Naive thymus-derived CD8-positive, alpha-beta T cell (primary cell): ENCODE measurements at regions not wholly inside any gene's neighbourhood (a gene's known extent, or its start where the extent isn't known, plus 50 kb on each side); places are given as distances from the start of the nearest gene placed in this dataset.

Source experiments
- ATAC-seq, 2 donors: fragments of 150-1000 bp; cut with Tn5 transposase in 1 of 2; sonication (Bioruptor Pico), chemical (Tn5 transposase) in 1 of 2; 1 replicate in 1 of 2; 2 replicates in 1 of 2; pipeline ENCODE4 v1.10.0; 2021; ENCODE audit warnings: mild to moderate bottlenecking in 2 of 2, moderate library complexity in 2 of 2
- POLR2A ChIA-PET: fragments of 350-600 bp; sonication (Branson Sonifier 250); formaldehyde crosslinking; loops from one replicate; lab custom pipeline; 2021; ENCODE audit warnings: antibody characterized with exemption; lab: Charles Lee
- DNase-seq, 10 donors: peaks; one replicate each; pipeline versions ENCODE4 v3.0.0 to v3.0.0-alpha.2; 2020 to 2022
- H3K27ac Mint-ChIP-seq, 10 donors: one replicate each; pipeline ENCODE4 v1.8.0; 2020 to 2022; ENCODE audit warnings: mild to moderate bottlenecking in 10 of 10, mixed read lengths in 10 of 10, moderate library complexity in 4 of 10, inconsistent platforms in 1 of 10
- H3K27me3 Mint-ChIP-seq, 5 donors: one replicate each; pipeline ENCODE4 v1.8.0; 2021 to 2022; ENCODE audit warnings: mixed read lengths in 5 of 5
- H3K36me3 Mint-ChIP-seq, 3 donors: one replicate each; pipeline ENCODE4 v1.8.0; 2020 to 2022; ENCODE audit warnings: mixed read lengths in 3 of 3, mild to moderate bottlenecking in 2 of 3, inconsistent platforms in 1 of 3
- H3K4me1 Mint-ChIP-seq, 4 donors: one replicate each; pipeline ENCODE4 v1.8.0; 2021 to 2022; ENCODE audit warnings: mixed read lengths in 4 of 4
- H3K4me3 Mint-ChIP-seq, 10 donors: one replicate each; pipeline ENCODE4 v1.8.0; 2020 to 2022; ENCODE audit warnings: mild to moderate bottlenecking in 10 of 10, mixed read lengths in 10 of 10, moderate library complexity in 6 of 10, inconsistent platforms in 1 of 10
- H3K9me3 Mint-ChIP-seq, 9 donors: one replicate each; pipeline ENCODE4 v1.8.0; 2020 to 2022; ENCODE audit warnings: mixed read lengths in 9 of 9, mild to moderate bottlenecking in 3 of 9, inconsistent platforms in 1 of 9, moderate library complexity in 1 of 9

DNA sequence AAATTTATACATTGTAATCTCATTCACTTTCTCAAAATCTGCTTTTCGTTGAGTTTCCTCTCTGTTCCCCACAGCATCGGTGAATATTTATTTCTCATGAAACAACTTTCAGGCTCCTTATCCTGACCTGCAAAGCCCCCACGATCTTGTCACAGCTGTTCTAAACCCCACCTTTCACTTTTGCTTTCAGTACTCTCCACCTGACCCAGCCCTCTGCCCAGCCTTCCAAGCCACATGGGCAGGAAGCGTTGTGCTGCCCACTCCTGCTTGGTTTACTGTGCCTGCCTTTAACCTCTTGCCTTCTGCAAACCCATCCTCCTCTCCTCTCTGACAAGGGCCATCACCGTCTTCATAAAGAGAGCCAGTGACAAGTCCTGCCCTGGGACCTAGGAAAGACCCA lies 262.5 kb downstream of the GALR1 start:
- peaks cover 0 to 2% (median 0%) of the 10 kb centered on the region in 4 donors for H3K4me1 Mint-ChIP-seq
- POLR2A ChIA-PET = no interaction called here
- H3K27ac Mint-ChIP-seq = no peak overlapping the region
- no peak for ATAC-seq
- peaks cover 0 to 8% (median 6%) of the 10 kb centered on the region in 5 donors for H3K27me3 Mint-ChIP-seq
- H3K9me3 Mint-ChIP-seq = peaks cover 0 to 20% (median 11%) of the 10 kb centered on the region in 9 donors
- no peak overlapping the region for H3K4me3 Mint-ChIP-seq
- DNase-seq = no peak
- H3K36me3 Mint-ChIP-seq = no peaks in the 10 kb centered on the region

DNA sequence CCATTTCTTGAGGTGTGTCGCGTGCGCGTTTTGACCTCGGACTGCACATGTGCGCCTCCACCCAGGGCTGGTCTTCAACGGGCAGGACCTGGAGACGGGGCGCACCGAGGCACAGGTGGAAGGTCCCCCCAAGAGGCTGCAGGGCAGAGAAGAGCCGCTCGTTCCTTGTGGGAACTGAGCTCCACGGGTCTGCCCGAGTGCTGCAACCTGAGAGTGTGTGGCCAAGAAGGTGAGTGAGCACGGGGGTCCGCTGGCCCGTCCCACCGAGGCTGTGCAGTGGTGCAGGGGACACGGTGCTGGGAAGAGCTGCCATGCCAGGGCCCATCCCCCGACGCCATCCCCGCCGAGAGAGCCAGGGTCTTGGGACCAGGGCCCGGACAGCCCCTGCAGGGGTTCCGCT lies 268.3 kb downstream of the GALR1 start:
- DNase-seq (no peak), ATAC-seq (no peak)
- no peaks in the 10 kb centered on the region for H3K36me3 Mint-ChIP-seq
- peaks cover 0 to 12% (median 3%) of the 10 kb centered on the region in 5 donors for H3K27me3 Mint-ChIP-seq
- H3K27ac Mint-ChIP-seq = no peak overlapping the region
- no peaks in the 10 kb centered on the region for H3K4me1 Mint-ChIP-seq
- H3K4me3 Mint-ChIP-seq = no peak overlapping the region
- POLR2A ChIA-PET = no interaction called here
- H3K9me3 Mint-ChIP-seq = peaks cover 0 to 13% (median 3%) of the 10 kb centered on the region in 9 donors

DNA sequence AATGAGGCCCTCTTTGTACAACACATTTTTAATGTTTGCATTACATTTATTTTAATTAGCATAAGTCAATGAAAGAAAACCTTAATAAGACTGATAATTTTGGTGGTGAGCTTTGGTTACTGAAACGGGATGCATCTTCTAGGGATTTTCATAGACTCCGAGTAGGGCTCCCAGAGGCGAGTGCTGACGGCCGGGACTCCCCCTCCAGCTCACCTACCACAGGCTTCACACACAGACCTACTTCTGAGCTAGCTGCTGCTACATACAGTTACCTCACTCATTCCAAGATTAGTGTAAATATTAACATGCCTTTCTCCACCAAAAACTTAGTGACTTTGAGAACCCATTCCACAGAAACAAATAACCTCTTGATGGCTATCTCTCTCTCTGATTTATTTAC lies 271.1 kb downstream of the GALR1 start:
- Mint-ChIP-seq H3K4me3 (no peak overlapping the region), H3K9me3 (peaks cover 0 to 4% (median 0%) of the 10 kb centered on the region in 9 donors), H3K27ac (no peak overlapping the region), H3K36me3 (no peaks in the 10 kb centered on the region), H3K4me1 (no peaks in the 10 kb centered on the region), H3K27me3 (peaks cover 0 to 12% (median 3%) of the 10 kb centered on the region in 5 donors)
- DNase-seq = no peak
- ATAC-seq = no peak
- POLR2A ChIA-PET = no interaction called here

DNA sequence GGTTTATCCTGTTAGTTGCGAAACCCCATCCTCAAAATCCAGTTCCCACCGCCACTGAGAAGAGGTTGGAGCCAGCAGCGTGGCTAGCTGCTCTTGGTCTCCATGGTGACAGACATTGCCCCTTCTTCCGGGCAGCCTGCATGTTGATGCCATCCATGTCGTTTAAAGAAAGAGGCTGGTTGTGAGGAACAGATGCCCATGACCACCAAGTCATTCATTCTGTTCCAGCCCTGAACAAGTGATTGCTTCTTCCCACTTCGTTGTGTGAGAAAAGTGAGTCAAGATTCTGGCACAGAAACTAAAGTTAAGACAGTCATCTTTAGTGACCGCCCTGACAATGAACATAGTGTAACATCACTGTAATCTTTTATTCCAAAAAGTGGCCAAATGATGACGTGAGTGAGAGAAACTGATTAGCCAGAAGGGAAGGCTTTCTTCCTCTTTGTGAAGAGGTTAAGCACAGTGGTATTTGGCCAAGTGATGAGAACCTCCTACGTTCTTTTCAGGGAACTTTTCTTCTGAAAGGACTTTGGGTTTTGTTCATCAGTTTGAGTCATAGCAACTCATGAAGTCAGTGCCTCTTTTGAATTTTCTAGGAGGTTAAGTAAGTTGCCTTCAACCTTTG lies 272.5 kb downstream of the GALR1 start:
- POLR2A ChIA-PET = no interaction called here
- Mint-ChIP-seq H3K9me3 (peaks cover 0 to 14% (median 2%) of the 10 kb centered on the region in 9 donors), H3K36me3 (no peaks in the 10 kb centered on the region), H3K4me3 (no peak overlapping the region), H3K27me3 (peaks cover 0 to 12% (median 3%) of the 10 kb centered on the region in 5 donors), H3K4me1 (no peaks in the 10 kb centered on the region), H3K27ac (no peak overlapping the region)
- DNase-seq (peak in 1 of 10 donors; percentile 0), ATAC-seq (no peak)

DNA sequence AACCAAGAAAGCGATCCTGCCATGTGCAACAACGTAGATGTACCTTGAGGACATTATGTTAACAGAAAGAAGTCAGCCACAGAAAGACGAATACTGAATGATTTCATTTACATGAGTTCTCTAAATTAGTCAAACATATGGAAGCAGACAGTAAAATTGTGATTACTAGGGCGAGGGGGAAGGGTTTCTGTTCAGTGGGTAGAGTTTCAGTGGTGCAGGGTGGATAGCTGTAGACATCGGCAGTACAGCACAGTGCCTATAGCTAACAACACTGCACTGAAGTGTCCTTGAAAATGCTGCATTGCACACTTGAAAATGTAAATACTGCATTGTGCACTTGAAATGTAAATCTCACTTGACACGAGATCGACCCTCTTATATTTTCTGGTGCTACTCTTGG lies 275.3 kb downstream of the GALR1 start:
- Mint-ChIP-seq H3K9me3 (peaks cover 0 to 16% (median 2%) of the 10 kb centered on the region in 9 donors), H3K27ac (no peak overlapping the region), H3K4me3 (no peak overlapping the region), H3K4me1 (no peaks in the 10 kb centered on the region), H3K27me3 (peaks cover 0 to 12% (median 3%) of the 10 kb centered on the region in 5 donors), H3K36me3 (no peaks in the 10 kb centered on the region)
- POLR2A ChIA-PET = no interaction called here
- DNase-seq (no peak), ATAC-seq (no peak)

DNA sequence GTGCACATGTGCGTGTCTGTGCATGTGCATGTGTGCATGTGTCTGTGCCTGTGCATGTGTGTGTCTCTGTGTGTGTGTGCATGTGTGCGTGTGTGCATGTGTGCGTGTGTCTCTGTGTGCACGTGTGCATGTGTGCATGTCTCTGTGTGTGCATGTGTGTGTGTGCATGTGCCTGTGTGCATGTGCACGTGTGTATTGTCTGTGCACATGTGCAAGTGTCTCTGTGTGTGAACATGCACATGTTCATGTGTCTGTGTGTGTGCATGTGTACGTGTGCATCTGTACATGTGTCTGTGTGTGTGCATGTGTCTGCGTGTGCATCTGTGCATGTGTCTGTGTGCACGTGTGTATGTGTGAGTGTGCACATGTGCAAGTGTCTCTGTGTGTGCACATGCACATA lies 277.3 kb downstream of the GALR1 start:
- H3K27me3 Mint-ChIP-seq = peaks cover 0 to 10% (median 4%) of the 10 kb centered on the region in 5 donors
- no peak overlapping the region for H3K4me3 Mint-ChIP-seq
- H3K4me1 Mint-ChIP-seq = no peaks in the 10 kb centered on the region
- H3K27ac Mint-ChIP-seq = no peak overlapping the region
- POLR2A ChIA-PET = no interaction called here
- no peaks in the 10 kb centered on the region for H3K36me3 Mint-ChIP-seq
- no peak for ATAC-seq
- DNase-seq = no peak
- H3K9me3 Mint-ChIP-seq = peaks cover 0 to 16% (median 2%) of the 10 kb centered on the region in 9 donors

DNA sequence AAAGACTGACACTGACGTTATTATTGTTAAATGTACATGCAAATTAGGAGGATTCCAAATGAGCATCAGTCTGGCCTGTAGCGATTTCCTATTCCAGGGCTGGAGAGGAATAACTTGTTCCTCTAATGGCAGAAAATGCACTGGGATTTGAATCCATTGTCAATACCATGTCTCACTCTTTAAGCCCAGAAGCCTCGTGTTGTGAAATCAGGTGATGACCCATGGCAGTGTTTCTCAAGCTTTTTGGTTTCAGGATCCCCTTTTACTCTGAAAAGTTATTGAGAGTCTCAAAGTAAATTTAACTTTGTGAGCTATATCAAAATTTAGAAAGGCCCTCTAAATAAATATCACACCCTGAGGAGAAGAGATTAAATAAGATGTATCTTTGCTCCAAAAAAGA lies 279.2 kb downstream of the GALR1 start:
- no peak overlapping the region for H3K4me3 Mint-ChIP-seq
- H3K4me1 Mint-ChIP-seq = no peaks in the 10 kb centered on the region
- ATAC-seq (no peak), DNase-seq (no peak)
- H3K9me3 Mint-ChIP-seq = peaks cover 0 to 16% (median 2%) of the 10 kb centered on the region in 9 donors
- peaks cover 0 to 10% (median 4%) of the 10 kb centered on the region in 5 donors for H3K27me3 Mint-ChIP-seq
- POLR2A ChIA-PET = no interaction called here
- no peaks in the 10 kb centered on the region for H3K36me3 Mint-ChIP-seq
- no peak overlapping the region for H3K27ac Mint-ChIP-seq

DNA sequence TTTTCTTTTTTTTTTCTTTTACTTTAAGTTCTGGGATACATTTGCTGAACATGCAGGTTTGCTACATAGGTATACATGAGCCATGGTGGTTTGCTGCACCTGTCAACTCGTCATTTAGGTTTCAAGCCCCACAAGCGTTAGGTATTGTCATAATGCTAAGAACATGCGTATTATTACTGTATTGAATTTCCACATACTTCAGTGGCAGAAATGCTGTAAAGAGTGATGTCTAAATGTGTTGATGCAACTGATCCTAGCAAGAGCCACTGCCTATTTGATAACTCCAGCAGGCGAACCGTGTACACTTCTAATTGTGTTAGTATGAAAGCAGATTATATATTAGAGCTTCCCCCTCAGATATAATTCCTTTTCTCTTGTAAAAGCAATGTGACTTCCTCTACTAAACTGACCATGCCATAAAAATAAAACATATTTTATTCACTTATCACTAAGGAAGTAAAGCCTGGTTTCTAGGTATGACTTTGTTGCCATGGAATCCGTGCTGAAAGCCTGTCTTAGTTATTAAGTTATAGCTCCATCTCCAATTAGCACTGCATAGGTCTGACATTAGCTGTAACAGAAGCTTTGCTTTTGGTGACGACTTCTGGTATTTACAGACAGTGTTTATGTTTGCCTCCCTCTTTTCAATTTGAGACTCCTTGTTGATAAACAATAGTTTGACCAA lies 280.0 kb downstream of the GALR1 start:
- POLR2A ChIA-PET = no interaction called here
- Mint-ChIP-seq H3K27ac (no peak overlapping the region), H3K36me3 (no peaks in the 10 kb centered on the region), H3K4me1 (no peaks in the 10 kb centered on the region), H3K9me3 (peaks cover 0 to 16% (median 2%) of the 10 kb centered on the region in 9 donors), H3K27me3 (peaks cover 0 to 10% (median 4%) of the 10 kb centered on the region in 5 donors), H3K4me3 (no peak overlapping the region)
- no peak for DNase-seq
- ATAC-seq = no peak

DNA sequence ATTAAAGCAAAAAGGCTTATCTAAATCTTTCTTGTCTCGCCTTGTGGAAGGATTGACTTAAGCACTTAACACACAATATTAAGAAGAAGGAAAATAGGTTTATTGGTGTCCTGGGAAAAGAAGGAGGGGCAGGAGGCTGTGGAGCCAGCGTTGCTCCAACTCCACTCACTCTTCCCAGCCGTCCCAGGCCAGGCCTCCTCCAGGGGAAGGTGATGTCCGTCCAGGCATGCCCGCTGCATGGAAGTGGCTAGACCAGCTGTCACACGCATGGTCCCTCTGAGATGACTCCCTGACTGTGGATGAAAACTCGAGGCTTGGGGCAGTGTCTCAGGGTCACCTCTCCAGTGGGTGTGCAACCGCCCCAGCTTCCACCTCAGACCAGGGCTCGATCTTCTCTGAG lies 281.1 kb downstream of the GALR1 start:
- no peaks in the 10 kb centered on the region for H3K36me3 Mint-ChIP-seq
- H3K4me3 Mint-ChIP-seq = no peak overlapping the region
- no peak for DNase-seq
- H3K27ac Mint-ChIP-seq = no peak overlapping the region
- POLR2A ChIA-PET = no interaction called here
- H3K4me1 Mint-ChIP-seq = no peaks in the 10 kb centered on the region
- no peak for ATAC-seq
- peaks cover 0 to 17% (median 3%) of the 10 kb centered on the region in 9 donors for H3K9me3 Mint-ChIP-seq
- H3K27me3 Mint-ChIP-seq = peaks cover 2 to 11% (median 6%) of the 10 kb centered on the region in 5 donors

DNA sequence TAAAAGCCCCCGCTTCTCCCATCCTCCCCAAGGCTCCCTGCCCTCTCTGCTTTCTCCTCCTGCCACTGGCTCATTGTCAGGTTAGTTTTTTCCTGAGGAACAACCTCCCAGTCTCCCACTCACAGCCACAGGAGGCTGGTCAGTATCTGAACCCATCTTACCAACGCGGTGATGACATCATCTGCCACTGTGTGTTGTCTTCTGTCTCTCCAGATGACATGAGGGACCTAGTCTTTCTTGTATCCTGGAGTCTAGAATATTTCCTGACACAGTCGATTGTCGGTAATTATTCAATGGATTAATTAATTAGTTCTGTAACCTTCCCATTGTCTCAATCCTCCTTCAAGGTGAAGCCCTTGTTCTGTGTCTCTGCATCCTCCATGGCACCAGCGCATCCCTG lies 290.2 kb downstream of the GALR1 start:
- ATAC-seq (no peak), DNase-seq (no peak)
- POLR2A ChIA-PET = no interaction called here
- no peak overlapping the region for H3K4me3 Mint-ChIP-seq
- no peak overlapping the region for H3K27ac Mint-ChIP-seq
- H3K4me1 Mint-ChIP-seq = no peaks in the 10 kb centered on the region
- peaks cover 0 to 27% (median 5%) of the 10 kb centered on the region in 9 donors for H3K9me3 Mint-ChIP-seq
- peaks cover 6 to 24% (median 11%) of the 10 kb centered on the region in 5 donors for H3K27me3 Mint-ChIP-seq
- H3K36me3 Mint-ChIP-seq = peaks cover 0 to 2% (median 0%) of the 10 kb centered on the region in 3 donors

DNA sequence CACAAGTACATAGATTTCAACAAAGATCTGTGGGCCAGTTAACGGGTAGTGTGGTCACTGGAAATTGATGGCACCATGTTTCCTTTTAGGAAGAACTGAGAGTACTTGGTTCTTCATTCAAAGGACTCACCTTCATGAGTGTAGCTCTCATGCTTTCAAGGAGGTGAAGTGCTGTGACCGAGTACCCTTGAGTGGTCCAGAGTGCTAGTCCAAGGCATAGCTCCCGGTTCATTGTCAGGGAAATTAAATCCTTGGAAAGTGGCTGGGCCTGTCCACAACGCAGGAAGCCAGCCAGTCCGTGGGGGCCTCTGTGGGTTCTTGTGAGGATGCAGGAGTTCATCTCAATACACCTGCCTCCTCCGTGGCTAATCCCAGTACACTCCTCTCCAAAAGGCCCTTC lies 295.1 kb downstream of the GALR1 start:
- no peak overlapping the region for H3K27ac Mint-ChIP-seq
- peaks cover 0 to 7% (median 0%) of the 10 kb centered on the region in 9 donors for H3K9me3 Mint-ChIP-seq
- H3K4me1 Mint-ChIP-seq = no peaks in the 10 kb centered on the region
- DNase-seq = no peak
- peaks cover 2 to 29% (median 7%) of the 10 kb centered on the region in 5 donors for H3K27me3 Mint-ChIP-seq
- no peaks in the 10 kb centered on the region for H3K36me3 Mint-ChIP-seq
- POLR2A ChIA-PET = no interaction called here
- no peak for ATAC-seq
- no peak overlapping the region for H3K4me3 Mint-ChIP-seq

DNA sequence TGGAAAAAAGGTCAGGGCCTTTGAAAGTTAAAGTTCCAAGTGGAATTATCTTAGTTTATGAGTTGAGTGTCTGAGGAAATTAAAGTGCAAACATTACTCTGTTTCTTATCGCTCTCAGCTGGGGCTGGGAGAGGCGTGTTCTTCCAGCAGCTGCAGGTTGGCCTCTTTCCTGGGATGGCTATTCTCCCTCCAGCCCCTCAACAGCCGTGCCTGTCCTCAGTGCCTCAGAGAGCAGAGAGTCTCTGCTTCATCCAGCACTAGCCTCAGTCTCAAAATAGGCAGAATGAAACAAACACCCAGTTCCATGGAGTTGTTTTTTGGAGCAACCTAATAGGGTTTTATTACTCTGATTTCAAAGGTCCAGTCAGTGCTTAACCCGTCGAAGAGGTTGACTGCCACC lies 298.1 kb downstream of the GALR1 start:
- no peaks in the 10 kb centered on the region for H3K4me1 Mint-ChIP-seq
- no peaks in the 10 kb centered on the region for H3K36me3 Mint-ChIP-seq
- H3K4me3 Mint-ChIP-seq = no peak overlapping the region
- POLR2A ChIA-PET = no interaction called here
- ATAC-seq (no peak), DNase-seq (no peak)
- H3K27me3 Mint-ChIP-seq = peaks cover 0 to 20% (median 2%) of the 10 kb centered on the region in 5 donors
- peaks cover 0 to 3% (median 0%) of the 10 kb centered on the region in 9 donors for H3K9me3 Mint-ChIP-seq
- H3K27ac Mint-ChIP-seq = no peak overlapping the region

DNA sequence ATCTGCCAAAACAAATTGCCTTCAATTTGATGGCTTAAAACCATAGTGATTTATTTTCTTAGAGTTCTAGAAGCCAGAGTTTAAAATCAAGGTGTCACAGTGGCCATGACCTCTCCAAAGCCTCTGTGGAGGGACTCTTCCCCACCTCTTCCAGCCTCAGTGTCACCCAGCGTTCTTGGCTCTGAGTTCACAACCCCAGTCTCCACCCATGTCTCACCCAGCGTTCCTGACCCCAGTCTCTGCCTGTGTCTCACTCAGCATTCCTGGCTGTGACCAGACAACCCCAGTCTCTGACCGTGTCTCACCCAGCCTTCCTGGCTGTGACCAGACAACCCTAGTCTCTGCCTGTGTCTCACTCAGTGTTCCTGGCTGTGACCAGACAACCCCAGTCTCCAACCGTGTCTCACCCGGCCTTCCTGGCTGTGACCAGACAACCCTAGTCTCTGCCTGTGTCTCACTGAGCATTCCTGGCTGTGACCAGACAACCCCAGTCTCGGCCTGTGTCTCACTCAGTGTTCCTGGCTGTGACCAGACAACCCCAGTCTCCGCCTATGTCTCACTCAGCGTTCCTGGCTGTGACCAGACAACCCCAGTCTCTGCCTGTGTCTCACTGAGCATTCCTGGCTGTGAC lies 299.3 kb downstream of the GALR1 start:
- peaks cover under 1 to 20% (median 3%) of the 10 kb centered on the region in 5 donors for H3K27me3 Mint-ChIP-seq
- H3K36me3 Mint-ChIP-seq = no peaks in the 10 kb centered on the region
- DNase-seq = no peak
- H3K27ac Mint-ChIP-seq = no peak overlapping the region
- no peaks in the 10 kb centered on the region for H3K4me1 Mint-ChIP-seq
- ATAC-seq = no peak
- peaks cover 0 to 3% (median 0%) of the 10 kb centered on the region in 9 donors for H3K9me3 Mint-ChIP-seq
- H3K4me3 Mint-ChIP-seq = no peak overlapping the region
- POLR2A ChIA-PET = no interaction called here
